GM19193 (cell line): ENCODE measurements at regions not wholly inside any gene's neighbourhood (a gene's known extent, or its start where the extent isn't known, plus 50 kb on each side); places are given as distances from the start of the nearest gene placed in this dataset.

Source experiments
- POLR2A ChIP-seq: IDR thresholded peaks from 4 replicates; pipeline ENCODE4 v1.6.1; 2011; ENCODE audit not compliant: insufficient read depth, insufficient read length; ENCODE audit errors: extremely low read depth

DNA sequence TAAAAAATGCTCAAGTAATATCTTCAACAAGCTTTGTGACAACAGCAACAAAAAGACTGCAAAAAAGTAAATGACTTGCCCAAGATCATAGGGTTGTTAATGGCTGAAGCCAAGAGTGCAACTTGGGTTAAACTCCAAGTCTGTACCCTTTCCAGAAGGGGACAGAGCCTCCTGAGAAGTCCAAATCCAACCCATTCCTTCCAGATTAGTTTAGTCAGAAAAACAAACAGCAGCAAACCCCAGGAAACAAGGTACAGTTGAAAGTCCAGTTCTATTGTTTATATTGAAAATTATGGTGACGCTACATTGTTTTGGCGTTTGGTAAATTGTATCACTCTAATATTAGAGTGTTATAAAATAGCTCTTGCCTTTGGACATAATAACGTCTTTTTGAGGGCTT is 239.9 kb downstream of the SPTSSA start:
- TF ChIP-seq POLR2A: no peak

DNA sequence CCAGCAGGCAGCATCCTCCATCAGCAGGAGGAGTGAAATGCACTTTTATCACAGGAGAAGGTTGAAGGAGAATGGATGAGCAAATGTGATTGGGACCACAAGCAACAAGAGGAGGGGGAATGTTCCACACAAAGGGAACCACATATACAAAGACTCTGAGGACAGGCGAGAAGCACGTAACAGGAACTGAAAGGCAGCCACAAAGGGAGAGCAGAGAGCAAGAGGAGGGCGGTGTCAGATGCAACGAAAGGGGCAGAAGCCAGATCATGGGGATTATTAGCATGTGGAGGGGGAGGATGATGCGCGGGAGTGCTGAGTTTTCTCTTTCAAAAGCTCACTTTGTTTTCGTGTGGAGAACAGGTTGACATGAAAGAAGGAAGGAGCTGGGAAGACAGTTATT is 241.1 kb downstream of the SPTSSA start:
- no peak for TF ChIP-seq POLR2A

DNA sequence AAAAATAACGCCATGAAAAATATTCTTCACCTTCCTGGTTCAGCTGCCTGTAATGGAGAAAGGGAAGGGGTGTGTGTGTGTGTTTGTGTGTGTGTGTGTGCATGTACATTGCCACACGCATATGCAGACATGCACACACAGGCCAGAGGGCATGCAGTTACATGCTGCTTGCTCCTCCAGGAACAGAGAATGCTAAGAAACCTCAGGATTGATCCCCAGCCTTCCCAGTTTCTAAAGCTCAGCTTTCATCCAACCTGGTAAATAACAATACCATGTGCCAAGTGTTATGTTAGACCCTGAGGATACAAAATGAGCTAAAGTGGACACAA is 241.7 kb downstream of the SPTSSA start:
- no peak for TF ChIP-seq POLR2A

DNA sequence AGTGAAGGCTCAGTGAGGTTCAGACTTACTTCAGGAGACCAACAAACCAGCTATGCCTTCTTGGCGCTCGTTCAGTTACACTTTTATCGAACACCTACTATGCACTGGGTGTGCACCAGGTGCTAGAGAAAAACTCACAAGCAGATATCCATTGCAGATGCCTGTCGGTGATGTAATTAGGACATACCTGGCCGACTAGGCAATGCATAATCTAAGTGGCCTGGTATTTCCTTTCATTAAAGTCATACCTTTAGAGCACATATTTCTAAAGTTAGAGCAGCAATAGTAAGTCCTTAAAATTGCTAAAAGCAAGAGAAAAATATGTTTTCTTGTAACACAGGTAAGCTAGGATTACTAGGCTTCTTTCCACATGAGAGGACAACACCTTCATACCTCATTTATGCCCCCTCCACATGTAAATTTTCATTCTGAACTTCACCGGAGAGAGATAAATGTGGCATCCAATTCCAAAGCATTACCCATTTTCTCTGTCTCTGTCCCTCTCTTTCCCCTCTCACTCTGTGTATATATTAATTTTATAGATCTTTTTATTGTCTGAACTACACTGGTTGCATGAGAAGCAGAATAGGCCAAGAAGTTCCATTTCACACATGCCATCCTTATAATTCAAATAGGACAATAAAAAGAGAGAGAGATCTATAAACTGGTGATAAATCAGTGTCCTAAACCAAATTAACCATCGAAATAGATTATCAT is 242.2 kb downstream of the SPTSSA start:
- TF ChIP-seq POLR2A: no peak

DNA sequence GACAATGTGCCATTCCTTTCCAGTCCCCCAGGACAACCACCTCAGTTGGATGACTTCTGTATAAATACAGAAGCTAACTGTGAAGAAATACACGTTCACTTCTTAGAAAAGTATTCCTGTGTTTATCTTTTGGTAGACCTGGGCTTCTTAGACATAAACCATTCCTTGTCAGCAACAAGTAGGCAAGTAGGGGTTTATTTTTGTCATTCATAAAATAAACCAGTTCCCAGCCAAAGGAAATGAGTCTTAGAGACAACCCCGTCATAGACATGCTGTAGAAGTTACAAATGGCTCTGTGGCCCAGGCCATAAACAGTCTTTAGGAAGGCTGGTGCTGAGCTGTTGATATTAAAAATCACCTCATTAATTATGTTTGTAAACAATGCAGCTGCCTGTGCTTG is 243.2 kb downstream of the SPTSSA start:
- no peak for TF ChIP-seq POLR2A

DNA sequence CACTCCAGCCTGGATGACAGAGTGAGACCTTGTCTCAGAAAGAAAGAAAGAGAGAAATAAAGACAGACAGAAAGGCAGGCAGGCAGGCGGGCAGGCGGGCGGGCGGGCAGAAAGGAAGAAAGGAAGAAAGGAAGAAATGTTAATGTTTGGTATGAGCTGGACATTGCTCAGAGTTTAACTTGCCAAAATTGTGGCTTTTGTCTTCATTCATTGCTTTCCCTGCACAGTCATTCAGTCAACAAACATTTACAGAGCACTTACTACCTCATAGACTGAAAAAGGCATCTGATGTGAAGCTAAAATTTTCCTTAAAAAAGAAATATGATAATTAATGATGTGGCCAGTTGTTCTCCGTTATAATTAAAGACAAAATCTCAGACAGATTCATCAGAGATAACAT is 247.1 kb downstream of the SPTSSA start:
- TF ChIP-seq POLR2A: no peak

DNA sequence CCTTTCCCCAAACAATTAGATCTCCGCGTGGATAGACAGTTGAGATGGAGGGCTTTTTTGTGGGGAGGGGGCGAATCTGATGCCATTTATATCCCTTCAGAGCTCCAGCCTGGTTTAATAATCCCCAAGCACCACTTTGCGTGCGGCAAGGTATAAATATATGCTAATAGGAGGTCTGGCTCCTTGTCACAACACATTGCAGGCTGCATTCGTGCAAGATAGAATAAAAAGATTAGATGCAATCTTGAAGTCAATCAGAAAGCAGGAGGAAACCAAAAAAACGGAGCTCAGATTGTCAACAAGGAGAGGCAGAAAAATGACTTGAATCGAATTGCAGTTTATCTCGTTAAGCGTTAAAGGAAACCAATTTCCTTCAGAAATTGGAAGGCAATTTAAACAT is 248.7 kb downstream of the SPTSSA start:
- TF ChIP-seq POLR2A: no peak

DNA sequence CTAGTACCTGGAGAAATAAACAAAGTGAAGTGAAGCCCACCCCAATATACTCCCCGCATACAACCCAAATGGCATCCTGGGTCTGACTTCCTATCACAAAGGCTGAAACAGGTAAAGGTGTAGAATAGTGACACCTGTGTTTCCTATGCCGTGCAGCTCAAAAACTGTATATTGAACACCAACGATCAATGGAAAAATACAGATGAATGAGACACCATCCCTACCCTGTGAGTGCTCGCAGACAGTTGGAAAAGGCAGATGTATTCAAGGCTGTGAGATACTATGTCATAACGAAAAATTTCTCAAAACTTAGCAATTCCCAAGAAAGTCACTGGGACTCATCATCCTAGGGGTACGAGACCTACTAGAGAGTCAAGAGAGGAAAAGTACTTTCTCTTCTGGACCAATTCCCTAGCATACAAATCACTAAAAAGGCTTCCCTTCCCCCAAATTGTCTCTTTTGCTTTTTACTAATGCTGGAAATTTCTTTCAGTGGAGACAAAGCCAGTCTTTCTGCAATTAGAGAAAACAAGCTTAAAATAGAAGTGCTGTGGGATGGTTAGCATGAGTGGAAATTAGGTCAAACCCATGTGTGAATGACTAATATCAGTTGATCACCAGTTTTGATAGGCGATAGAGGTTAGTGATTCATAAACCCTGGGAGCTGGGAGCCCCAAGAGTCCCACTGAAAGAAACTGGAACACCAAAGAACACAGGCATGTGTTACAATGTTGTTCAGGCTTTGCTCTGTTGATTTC is 249.7 kb downstream of the SPTSSA start:
- TF ChIP-seq POLR2A: no peak

DNA sequence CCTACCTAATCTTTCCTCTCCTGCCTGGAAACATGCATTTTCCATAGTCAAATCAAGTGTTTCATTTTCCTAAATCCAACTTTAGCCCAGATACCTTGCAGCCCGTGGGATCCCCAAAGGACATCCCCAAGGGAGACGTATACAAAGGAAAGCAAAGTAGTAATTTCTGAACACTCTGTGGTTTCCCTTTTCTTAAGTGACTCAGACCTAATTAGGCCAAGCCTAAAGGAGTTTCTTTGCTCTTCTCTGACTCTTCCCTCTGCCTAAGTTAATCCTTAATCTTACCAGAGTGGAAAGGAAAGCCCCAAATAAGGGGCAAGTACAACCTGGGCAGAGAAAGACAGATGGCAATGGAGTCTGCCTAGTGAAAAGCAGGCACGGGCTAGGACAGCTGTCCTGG is 250.3 kb downstream of the SPTSSA start:
- no peak for TF ChIP-seq POLR2A

DNA sequence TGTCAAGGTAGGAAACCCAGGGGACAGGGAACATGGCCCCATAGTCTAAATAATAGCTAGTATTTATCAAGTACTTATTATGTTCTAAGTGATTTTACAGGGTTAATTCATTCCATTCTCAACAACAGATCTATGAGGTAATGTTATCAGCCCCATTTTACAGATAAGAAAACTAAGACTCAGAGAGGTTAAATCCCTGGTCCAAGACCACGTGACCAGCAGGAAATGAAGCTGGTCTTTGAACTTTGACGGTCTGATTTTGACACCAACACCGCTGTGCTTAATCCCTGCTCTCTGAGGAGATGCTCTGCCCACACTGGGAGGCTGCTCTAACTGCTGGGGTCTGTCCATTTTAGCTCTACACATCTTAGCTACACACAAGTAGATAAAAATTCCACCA is 253.5 kb downstream of the SPTSSA start:
- no peak for TF ChIP-seq POLR2A

DNA sequence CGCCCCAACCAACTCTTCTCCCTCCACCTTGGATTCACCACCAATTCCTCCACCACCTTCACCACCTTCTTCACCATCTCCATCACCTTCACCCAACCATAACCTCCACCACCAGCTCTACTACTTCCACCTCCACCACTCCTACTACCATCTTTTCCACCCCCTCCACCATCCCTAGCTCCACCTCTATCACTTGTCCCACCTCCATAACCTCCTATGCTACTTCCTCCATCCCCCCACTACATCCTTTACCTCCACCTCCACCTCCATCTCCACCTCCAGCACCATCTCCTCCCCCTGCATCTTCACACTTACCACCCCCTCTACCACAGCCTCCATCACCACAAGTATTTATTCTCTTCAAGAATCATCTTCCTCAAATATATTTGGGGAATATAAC is 254.9 kb upstream of the EGLN3 start:
- no peak for TF ChIP-seq POLR2A

DNA sequence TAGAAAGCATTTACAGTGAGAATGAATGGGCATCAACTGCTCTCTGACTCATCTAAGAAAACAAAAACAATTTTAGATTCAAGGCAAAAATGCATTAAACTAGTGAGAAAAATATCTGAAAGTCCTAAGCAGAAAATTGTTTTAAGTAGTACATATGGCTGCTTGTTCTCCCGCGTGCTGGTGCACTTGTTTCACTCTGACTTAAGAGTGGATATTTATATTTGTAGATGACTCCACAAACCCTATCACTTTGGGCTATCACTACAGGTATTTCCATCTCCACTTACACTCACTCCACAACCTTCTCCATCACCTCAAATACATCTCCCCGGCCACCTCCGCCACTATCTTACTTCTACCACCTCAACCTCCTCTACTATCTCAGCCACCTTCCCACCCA is 253.9 kb upstream of the EGLN3 start:
- no peak for TF ChIP-seq POLR2A

DNA sequence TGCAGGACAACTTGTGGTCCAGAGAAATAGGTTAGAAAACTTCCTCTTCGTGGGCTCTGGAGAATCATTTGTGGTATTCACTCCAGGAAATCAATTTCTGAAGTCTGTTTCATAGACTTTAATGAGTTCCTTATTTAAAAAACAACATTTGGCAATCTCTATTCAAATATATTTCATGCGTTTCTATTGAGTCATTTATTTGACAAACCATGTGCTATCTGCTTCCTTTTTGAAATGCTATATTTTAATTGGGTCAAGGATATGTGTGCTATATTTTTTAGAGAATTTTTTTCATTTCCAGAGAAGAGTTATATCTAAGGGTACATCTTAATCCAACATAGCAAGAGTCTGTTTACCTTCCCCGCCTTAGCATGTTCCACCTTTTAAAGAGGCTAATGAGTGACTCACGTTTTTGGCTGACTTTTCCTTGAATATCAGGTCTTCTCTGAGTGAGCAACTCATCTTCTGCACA is 252.4 kb upstream of the EGLN3 start:
- no peak for TF ChIP-seq POLR2A

DNA sequence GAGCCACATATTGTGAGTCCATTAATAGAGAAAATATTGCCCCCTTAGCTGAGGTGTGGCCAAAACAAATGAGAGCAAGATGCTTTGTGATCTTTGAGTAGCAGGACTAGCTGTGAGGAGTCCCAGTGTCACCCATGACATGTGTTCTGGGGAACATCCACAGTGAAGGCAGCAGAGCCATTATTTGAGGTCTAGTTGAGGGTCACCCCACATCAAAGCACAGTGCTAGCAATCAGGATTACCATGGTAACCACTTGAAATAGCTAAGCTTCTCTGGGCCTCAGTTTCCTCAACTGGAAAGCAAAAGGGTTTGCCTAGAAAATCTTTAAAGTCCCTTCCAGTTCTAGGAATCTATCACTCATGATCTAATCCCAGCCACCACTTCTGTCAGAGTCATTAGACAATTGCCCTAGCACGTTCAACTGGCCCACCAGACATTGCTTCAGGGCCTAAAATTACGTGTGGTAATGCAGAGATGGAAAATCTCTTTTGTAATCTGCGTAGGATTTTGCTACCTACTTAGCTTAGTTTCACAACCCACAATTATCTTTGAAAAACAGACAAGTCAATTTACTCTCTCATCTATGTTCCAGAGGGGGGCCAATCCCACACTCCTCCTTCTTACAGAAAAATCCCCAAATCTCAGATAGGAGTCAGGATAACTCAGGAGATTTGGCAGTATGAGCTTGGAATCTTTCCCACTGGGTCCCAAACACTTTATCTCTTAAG is 251.2 kb upstream of the EGLN3 start:
- no peak for TF ChIP-seq POLR2A

DNA sequence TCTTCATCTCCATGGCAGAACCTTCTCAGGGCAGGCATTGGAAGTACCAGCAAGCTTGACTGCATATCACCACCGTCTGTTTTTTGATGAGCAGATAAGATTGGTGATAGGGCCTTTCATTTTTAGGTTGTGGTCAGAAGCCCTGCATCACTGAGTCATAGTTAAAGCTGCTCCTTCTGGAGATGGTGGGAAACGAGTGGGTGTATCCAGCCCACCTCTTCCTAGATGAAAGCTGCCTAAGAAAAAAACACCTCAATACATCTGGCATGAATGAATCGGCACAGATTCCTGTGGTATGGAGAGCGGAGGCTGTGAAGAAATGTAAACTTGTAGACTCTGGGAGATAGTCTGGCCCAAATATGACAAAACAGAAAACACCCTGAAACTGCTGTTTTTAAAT is 248.7 kb upstream of the EGLN3 start:
- no peak for TF ChIP-seq POLR2A

DNA sequence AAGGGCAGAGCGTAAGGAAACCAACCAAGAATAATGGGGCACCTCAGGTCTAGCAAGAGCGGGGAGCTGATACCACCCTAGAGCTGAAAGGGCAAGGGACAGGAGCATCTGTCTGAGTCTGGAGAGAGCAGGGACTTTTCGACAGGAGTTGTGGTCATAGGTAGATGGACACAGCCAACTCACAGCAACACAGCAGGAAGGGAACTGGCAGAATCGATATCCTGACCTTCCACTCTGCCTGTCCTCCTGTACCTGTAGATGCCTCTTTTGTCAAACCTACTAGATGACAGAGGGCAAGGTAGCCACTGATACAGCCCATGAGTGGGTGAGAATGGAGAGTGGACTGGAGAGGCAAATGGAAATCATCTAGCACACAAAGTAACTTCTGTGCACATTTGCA is 247.2 kb upstream of the EGLN3 start:
- no peak for TF ChIP-seq POLR2A
